Activated T-helper 2 cell treated with anti-CD3 and anti-CD28 coated beads, Interferon-gamma antibody, Interleukin-2, Interleukin-4, amounts not matched to agents 10 μg/mL and 5 μg/mL and 100 μg/mL, durations not matched to agents 14 hours and 24 hours and 36 hours (primary cell): ENCODE measurements at regions not wholly inside any gene's neighbourhood (a gene's known extent, or its start where the extent isn't known, plus 50 kb on each side); places are given as distances from the start of the nearest gene placed in this dataset.

ENCODE experiments used
- DNase-seq: peaks from one replicate; pipeline ENCODE4 v3.0.0; 2021; ENCODE audit warnings: low spot score
- H3K27ac Mint-ChIP-seq: one replicate; pipeline ENCODE4 v1.8.0; 2021; ENCODE audit warnings: mixed read lengths
- H3K27me3 Mint-ChIP-seq: one replicate; pipeline ENCODE4 v1.8.0; 2021; ENCODE audit warnings: low read depth, mixed read lengths
- H3K36me3 Mint-ChIP-seq: one replicate; pipeline ENCODE4 v1.8.0; 2021; ENCODE audit warnings: low read depth, mixed read lengths
- H3K4me1 Mint-ChIP-seq: one replicate; pipeline ENCODE4 v1.8.0; 2021; ENCODE audit warnings: low read depth, mixed read lengths
- H3K4me3 Mint-ChIP-seq: one replicate; pipeline ENCODE4 v1.8.0; 2021; ENCODE audit warnings: low read depth, mild to moderate bottlenecking, moderate library complexity, mixed read lengths
- H3K9me3 Mint-ChIP-seq: one replicate; pipeline ENCODE4 v1.8.0; 2021; ENCODE audit warnings: mixed read lengths
- intact Hi-C: fragments of 100-400 bp; cut with micrococcal nuclease; formaldehyde crosslinking; loops from one replicate; pipeline ENCODE4 v1.15.1; 2023

GRCh38 chr5:35282810-35283209, 52.5 kb upstream of the PRLR start:
- H3K27me3 Mint-ChIP-seq = no peaks in the 10 kb centered on the region
- no peak for DNase-seq
- no peaks in the 10 kb centered on the region for H3K4me1 Mint-ChIP-seq

GRCh38 chr5:35281613-35282012, 51.3 kb upstream of the PRLR start:
- H3K4me3 Mint-ChIP-seq = no peak overlapping the region
- H3K9me3 Mint-ChIP-seq = no peaks in the 10 kb centered on the region
- H3K27ac Mint-ChIP-seq = no peak overlapping the region
- intact Hi-C loops = no loop called here
- H3K4me1 Mint-ChIP-seq = no peaks in the 10 kb centered on the region
- no peaks in the 10 kb centered on the region for H3K27me3 Mint-ChIP-seq
- no peak for DNase-seq
- H3K36me3 Mint-ChIP-seq = no peaks in the 10 kb centered on the region

More at GRCh38 chr5:35282810-35283209, 52.5 kb upstream of the PRLR start:
- no peak overlapping the region for H3K4me3 Mint-ChIP-seq
- H3K27ac Mint-ChIP-seq = no peak overlapping the region
- no peaks in the 10 kb centered on the region for H3K9me3 Mint-ChIP-seq
- no peaks in the 10 kb centered on the region for H3K36me3 Mint-ChIP-seq
- intact Hi-C loops = no loop called here
